GM10266 (cell line): ENCODE measurements at regions not wholly inside any gene's neighbourhood (a gene's known extent, or its start where the extent isn't known, plus 50 kb on each side); places are given as distances from the start of the nearest gene placed in this dataset.

ENCODE experiments used
- DNase-seq: peaks from one replicate; pipeline ENCODE4 v3.0.0; 2012; ENCODE audit errors: extremely low spot score
- TF ChIP-seq, protein P1 (sequence below): IDR thresholded peaks from 2 replicates; pipeline ENCODE4 v1.5.1; 2012; ENCODE audit warnings: mild to moderate bottlenecking, low read depth; ENCODE audit not compliant: control insufficient read depth, insufficient read depth; ENCODE audit errors: missing control alignments

DNA sequence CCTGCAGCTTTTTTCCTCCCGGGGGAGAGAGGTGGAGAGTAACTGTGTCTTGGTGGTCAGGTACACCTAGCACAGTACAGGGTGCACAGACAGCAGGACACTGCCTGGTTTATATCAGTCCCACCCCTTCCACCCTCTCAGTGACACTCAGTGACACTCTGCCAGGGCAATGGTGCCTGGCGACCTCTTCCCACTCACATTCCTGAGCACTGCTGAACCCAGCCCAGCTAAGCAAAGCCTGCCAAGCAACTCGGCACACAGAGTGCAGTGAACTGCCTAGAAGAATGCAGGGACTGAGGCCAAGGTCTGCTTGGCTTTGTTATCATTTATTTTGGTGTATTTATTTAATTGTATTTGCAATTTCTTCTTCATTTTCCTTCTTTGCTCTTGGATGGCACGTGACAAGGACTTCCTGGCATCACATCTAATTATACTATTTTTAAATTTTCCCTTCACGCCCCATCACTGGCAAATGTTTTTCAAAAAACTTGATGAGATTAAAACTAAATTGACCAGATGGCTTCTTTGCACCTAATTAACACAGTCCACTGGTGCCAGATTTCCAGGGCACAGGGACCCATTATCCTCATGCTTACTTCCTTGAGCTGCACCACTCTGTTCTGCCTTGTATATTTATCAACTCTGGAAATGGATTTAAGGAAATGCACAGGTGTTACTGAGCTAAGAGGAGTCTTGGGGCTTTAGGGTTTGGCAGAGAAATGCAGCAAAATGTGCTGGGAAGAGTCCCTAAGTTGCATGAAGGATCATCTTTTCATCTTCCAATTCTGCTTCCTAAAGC is 205.6 kb downstream of the ADAMTS15 start:
- TF ChIP-seq, protein P1, sequence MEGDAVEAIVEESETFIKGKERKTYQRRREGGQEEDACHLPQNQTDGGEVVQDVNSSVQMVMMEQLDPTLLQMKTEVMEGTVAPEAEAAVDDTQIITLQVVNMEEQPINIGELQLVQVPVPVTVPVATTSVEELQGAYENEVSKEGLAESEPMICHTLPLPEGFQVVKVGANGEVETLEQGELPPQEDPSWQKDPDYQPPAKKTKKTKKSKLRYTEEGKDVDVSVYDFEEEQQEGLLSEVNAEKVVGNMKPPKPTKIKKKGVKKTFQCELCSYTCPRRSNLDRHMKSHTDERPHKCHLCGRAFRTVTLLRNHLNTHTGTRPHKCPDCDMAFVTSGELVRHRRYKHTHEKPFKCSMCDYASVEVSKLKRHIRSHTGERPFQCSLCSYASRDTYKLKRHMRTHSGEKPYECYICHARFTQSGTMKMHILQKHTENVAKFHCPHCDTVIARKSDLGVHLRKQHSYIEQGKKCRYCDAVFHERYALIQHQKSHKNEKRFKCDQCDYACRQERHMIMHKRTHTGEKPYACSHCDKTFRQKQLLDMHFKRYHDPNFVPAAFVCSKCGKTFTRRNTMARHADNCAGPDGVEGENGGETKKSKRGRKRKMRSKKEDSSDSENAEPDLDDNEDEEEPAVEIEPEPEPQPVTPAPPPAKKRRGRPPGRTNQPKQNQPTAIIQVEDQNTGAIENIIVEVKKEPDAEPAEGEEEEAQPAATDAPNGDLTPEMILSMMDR = no peak
- DNase-seq = no peak

DNA sequence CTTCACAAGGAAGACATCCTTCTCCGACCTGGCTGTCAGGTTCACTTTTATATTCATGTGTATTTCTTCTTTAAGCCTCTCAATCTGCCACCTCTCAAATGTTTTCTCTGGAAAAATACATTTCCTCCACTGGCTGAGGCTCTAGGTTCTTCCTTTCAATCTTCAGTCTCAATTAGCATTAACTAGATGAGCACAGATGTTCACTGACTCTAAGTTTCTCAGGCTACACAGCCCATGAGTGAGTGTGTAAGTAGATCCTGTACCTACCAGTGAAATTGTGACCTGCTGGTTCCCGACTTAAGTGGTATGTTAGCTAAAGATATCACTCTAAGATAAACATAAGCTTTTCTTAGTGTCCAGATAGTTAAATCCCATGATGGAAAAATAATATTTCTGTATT is 206.9 kb downstream of the ADAMTS15 start:
- TF ChIP-seq, protein P1 = no peak
- DNase-seq = no peak

DNA sequence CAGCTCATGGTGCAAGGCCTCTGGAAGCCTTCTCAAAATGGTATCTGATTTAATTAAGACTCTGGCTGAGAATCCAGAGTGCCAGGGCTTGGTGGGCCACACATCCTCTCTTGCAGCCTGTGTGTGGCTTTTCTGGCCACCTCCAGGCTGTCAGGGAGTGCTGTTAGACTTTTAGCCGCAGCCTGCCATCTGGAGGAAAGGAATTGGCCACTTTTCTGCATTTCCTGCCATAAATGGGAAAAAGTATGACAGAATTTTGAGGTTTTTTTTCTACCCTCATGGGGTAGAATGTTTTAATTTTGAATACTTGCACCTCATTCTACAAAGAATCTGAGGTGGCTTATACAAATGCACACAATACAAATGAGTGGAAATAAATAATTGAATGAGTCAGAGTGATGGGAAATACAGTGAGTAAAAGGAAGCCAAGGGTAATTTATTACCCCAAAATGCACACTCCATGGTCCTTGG is 218.4 kb downstream of the ADAMTS15 start:
- DNase-seq = no peak
- TF ChIP-seq, protein P1 = no peak

DNA sequence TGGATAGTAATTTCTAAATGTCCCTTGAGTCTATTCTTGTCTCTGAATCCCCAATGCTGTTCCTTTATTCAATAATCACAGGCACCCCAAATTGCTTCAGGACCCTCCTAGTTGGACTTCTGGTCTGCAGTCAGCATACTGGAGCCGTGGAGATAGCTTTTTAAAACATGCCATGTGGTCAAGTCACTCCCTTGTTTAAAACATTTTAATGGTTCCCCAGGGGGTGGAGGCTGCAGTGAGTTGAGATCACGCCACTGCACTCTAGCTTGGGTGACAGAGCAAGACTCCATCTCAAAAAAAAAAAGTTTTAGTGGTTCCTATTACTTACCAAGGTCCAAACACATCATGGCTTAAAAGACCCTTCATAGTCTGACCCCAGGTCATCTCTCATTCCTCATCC is 220.3 kb downstream of the ADAMTS15 start:
- DNase-seq = no peak

DNA sequence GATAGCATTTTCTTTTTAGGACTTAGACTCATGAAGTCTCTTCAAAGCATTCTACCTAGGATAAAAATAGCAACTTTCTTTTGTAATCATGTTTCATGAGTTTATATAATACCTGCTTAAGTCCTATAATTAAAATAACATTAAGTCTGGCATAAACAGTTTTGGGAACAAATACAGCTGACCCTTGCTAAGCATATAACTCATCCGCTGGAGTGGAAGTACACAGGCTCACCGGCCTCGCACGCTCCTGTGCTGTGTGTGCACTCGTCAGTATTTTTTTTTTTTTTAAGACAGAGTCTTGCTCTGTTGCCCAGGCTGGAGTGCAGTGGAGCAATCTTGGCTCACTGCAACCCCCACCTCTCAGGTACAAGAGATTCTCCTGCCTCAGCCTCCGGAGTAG is 221.8 kb downstream of the ADAMTS15 start:
- TF ChIP-seq, protein P1 = no peak
- DNase-seq = no peak

More for the DNA sequence above, 220.3 kb downstream of the ADAMTS15 start:
- TF ChIP-seq, protein P1 = no peak

DNA sequence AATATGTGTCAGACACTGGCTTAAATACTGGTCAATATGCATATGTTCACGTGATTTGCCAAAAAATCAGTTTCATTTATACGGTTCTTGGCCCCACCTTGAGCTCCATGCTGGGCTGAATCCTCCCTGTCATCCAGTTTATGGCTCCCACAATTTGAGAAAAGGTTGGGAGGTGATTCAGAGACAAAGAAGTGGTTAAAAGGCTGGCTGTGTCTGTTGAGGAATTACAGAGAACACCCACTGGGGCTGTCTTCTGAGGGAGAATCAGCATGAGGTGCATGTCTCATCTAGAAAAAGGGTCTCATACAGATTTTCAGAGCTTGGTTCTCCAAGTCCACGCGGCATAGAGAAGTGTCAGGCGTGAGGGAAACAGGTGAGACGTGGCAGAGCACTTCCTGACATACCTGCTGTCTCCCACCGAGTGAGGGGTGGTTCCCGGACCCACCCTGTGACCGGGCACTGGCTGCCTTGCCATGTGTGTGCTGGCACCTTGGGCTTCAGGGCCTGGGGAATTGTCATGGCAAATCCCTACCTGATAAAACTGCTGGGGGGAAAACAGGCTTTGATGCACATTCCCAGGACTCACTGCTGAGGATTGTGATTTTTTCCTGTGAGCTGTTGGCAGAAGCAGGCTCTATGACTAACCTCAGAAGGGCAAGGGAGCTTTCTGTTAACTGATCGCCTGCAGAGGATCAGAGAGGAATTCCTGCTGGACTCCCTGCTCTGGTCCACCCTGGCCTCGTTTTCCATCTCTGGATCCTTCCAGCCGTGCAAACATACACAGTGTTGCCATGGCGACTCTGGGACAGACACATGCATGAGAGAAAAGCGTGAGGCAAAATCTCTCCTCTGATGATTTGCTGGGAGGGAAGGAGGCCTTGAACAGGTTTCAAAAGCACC is 223.6 kb downstream of the ADAMTS15 start:
- no peak for DNase-seq
- TF ChIP-seq, protein P1 = no peak
